ENCODE measurements at regions not wholly inside any gene's neighbourhood (a gene's known extent, or its start where the extent isn't known, plus 50 kb on each side); places are given as distances from the start of the nearest gene placed in this dataset.
"Not testable (repeated sequence)": the region's sequence is repeated elsewhere in the genome, so short reads cannot be mapped to it uniquely, and the experiment has no call there.

- in situ Hi-C loops (cut with MboI; ENCODE audit: low sequenced_read_pairs): no loop called here
Observed at GRCh38 chr4:52483186-52483890, 175.8 kb downstream of the USP46 start.

GRCh38 chr4:52507774-52508173, 151.3 kb downstream of the USP46 start:
- in situ Hi-C loops (cut with MboI; ENCODE audit: low sequenced_read_pairs): no loop called here

GRCh38 chr4:52510939-52511565, 148.0 kb downstream of the USP46 start:
- in situ Hi-C loops (cut with MboI; ENCODE audit: low sequenced_read_pairs): no loop called here

- in situ Hi-C loops (cut with MboI; ENCODE audit: low sequenced_read_pairs): no loop called here
Observed at GRCh38 chr4:52511825-52512224, 147.3 kb downstream of the USP46 start.

GRCh38 chr4:52512291-52512690, 146.8 kb downstream of the USP46 start:
- in situ Hi-C loops (cut with MboI; ENCODE audit: low sequenced_read_pairs): no loop called here

- in situ Hi-C loops (cut with MboI; ENCODE audit: low sequenced_read_pairs): not testable (repeated sequence)
Observed at GRCh38 chr4:52522093-52522492, 137.0 kb downstream of the USP46 start.

GRCh38 chr4:52529983-52530382, 129.1 kb downstream of the USP46 start:
- in situ Hi-C loops (cut with MboI; ENCODE audit: low sequenced_read_pairs): loop anchor here (25.0 kb wide), 1 partner anchor 457 kb away; no protein-coding TSS in a partner anchor

- in situ Hi-C loops (cut with MboI; ENCODE audit: low sequenced_read_pairs): loop anchor here (25.0 kb wide), 1 partner anchor 452 kb away; no protein-coding TSS in a partner anchor
Observed at GRCh38 chr4:52535793-52536192, 123.3 kb downstream of the USP46 start.
